ENCODE measurements at regions not wholly inside any gene's neighbourhood (a gene's known extent, or its start where the extent isn't known, plus 50 kb on each side); places are given as distances from the start of the nearest gene placed in this dataset.
"Not testable (repeated sequence)": the region's sequence is repeated elsewhere in the genome, so short reads cannot be mapped to it uniquely, and the experiment has no call there.

GRCh38 chr6:141403103-141403502 lies 729.6 kb upstream of the GJE1 start:
- no peak overlapping the region for H3K27ac Mint-ChIP-seq
- intact Hi-C loops (cut with micrococcal nuclease), result no loop called here
- peaks cover 8% of the 10 kb centered on the region for H3K9me3 Mint-ChIP-seq
- H3K4me1 Mint-ChIP-seq (ENCODE audit: low read depth), result peaks cover 8% of the 10 kb centered on the region
- H3K4me3 Mint-ChIP-seq, result no peak overlapping the region
- DNase-seq (ENCODE audit: low spot score), result no peak
- no peaks in the 10 kb centered on the region for H3K27me3 Mint-ChIP-seq (ENCODE audit: insufficient read depth)
- H3K36me3 Mint-ChIP-seq (ENCODE audit: low read depth), result no peaks in the 10 kb centered on the region

DNA sequence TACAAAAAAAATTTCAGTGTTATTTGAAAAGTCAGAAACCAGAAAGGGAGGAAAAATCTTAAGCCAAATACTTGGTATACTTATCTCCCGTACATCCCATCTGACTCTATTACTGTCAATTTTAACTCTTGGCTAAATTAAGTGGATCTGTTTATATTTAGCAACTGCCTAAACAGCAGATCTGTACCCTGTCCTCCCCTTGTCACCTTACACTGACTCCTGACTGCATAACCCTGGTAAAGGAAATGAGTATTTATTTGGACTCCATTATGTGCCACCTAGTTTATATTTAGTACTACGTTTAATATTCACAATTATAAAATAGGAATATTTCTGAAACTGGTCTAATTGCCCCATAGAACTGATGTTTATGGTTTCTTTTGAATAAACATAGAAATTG lies 730.2 kb upstream of the GJE1 start:
- H3K36me3 Mint-ChIP-seq (ENCODE audit: low read depth), result no peaks in the 10 kb centered on the region
- no peak overlapping the region for H3K4me3 Mint-ChIP-seq
- H3K4me1 Mint-ChIP-seq (ENCODE audit: low read depth), result peaks cover 8% of the 10 kb centered on the region
- intact Hi-C loops (cut with micrococcal nuclease), result no loop called here
- no peak for DNase-seq (ENCODE audit: low spot score)
- H3K27me3 Mint-ChIP-seq (ENCODE audit: insufficient read depth), result no peaks in the 10 kb centered on the region
- H3K27ac Mint-ChIP-seq, result no peak overlapping the region
- H3K9me3 Mint-ChIP-seq, result peaks cover 4% of the 10 kb centered on the region

- no peak overlapping the region for H3K27ac Mint-ChIP-seq
- no peaks in the 10 kb centered on the region for H3K27me3 Mint-ChIP-seq (ENCODE audit: insufficient read depth)
- peaks cover 8% of the 10 kb centered on the region for H3K4me1 Mint-ChIP-seq (ENCODE audit: low read depth)
- intact Hi-C loops (cut with micrococcal nuclease), result no loop called here
- DNase-seq (ENCODE audit: low spot score), result no peak
- H3K36me3 Mint-ChIP-seq (ENCODE audit: low read depth), result no peaks in the 10 kb centered on the region
- H3K9me3 Mint-ChIP-seq, result peaks cover 2% of the 10 kb centered on the region
- no peak overlapping the region for H3K4me3 Mint-ChIP-seq
Observed at GRCh38 chr6:141401851-141402250, 730.9 kb upstream of the GJE1 start.

DNA sequence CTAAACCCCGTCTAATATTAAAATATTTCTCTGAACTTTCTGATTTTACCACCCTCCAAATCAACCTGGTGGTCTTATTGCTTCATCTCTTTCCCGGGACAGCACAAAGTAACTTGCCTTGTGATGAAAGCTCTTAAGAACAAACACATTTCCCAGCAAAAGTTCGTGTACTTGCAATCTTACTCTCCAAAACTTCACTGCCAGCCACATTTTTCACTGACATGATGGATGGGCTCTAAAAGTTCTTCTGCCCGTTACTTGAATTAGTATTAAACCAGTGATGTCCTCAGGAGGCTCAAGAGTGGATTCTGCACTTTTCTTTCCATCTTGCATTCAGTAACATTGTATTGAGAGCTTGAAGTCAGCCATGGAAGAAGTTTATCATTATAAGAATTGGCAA lies 731.6 kb upstream of the GJE1 start:
- Mint-ChIP-seq H3K27me3 (ENCODE audit: insufficient read depth) (no peaks in the 10 kb centered on the region), H3K36me3 (ENCODE audit: low read depth) (no peaks in the 10 kb centered on the region), H3K4me1 (ENCODE audit: low read depth) (peaks cover 8% of the 10 kb centered on the region), H3K9me3 (no peaks in the 10 kb centered on the region), H3K4me3 (no peak overlapping the region), H3K27ac (no peak overlapping the region)
- intact Hi-C loops (cut with micrococcal nuclease), result no loop called here
- DNase-seq (ENCODE audit: low spot score), result no peak

DNA sequence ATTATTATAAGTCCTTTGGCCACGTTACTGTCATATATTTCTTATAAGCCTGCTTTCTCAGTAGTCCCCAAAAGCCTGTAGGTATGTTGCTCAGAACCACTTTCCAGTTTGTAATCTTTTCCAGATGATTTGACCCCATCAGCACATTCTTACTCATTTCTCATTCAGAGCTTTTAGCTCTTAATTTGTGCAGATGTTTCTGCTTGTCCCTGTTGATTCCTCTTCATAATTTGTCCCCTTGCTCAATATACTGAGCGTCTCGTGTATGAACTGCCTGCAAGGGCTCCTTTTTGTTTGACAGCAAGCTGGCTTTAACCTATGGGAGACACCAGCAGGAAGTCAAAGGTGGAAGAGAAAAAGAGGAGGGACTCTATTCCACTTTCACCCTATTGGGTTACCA lies 733.8 kb upstream of the GJE1 start:
- Mint-ChIP-seq H3K9me3 (no peaks in the 10 kb centered on the region), H3K4me1 (ENCODE audit: low read depth) (peaks cover 8% of the 10 kb centered on the region), H3K4me3 (no peak overlapping the region), H3K27ac (no peak overlapping the region), H3K36me3 (ENCODE audit: low read depth) (no peaks in the 10 kb centered on the region), H3K27me3 (ENCODE audit: insufficient read depth) (peaks cover 1% of the 10 kb centered on the region)
- no peak for DNase-seq (ENCODE audit: low spot score)
- intact Hi-C loops (cut with micrococcal nuclease), result loop anchor here (5.0 kb wide), 1 partner anchor 143 kb away; no protein-coding TSS in a partner anchor

DNA sequence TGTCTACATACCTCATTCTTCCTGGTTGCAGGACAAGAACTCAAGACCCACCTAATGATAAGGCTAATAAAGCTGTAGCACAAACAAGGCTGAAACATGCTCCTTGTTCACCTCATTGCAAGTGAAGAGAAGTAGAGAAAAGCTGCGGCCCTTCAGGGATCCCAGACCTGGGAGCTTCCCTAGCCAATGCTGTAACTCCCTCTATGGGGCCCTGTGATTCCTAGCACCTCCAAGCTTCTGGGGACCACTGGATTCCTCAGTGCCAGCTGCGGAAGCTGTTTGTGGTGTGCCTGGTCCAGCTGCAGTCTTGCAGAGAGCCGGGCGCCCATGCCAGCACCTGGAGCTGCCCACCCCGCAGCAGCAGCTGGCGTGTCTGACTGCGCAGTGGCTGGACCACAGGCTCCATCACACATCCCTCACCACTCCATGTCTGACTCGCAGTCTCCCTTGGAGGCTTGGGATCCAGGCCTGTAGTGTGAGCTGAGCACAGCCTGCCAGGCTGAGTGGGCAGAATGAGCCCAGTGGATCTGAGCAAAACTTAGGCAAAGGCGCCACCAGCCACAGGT lies 737.2 kb upstream of the GJE1 start:
- Mint-ChIP-seq H3K27me3 (ENCODE audit: insufficient read depth) (peaks cover 1% of the 10 kb centered on the region), H3K27ac (no peak overlapping the region), H3K4me3 (no peak overlapping the region), H3K9me3 (no peaks in the 10 kb centered on the region), H3K36me3 (ENCODE audit: low read depth) (no peaks in the 10 kb centered on the region), H3K4me1 (ENCODE audit: low read depth) (no peaks in the 10 kb centered on the region)
- intact Hi-C loops (cut with micrococcal nuclease), result loop anchor here (5.0 kb wide), 1 partner anchor 147 kb away; no protein-coding TSS in a partner anchor
- no peak for DNase-seq (ENCODE audit: low spot score)

DNA sequence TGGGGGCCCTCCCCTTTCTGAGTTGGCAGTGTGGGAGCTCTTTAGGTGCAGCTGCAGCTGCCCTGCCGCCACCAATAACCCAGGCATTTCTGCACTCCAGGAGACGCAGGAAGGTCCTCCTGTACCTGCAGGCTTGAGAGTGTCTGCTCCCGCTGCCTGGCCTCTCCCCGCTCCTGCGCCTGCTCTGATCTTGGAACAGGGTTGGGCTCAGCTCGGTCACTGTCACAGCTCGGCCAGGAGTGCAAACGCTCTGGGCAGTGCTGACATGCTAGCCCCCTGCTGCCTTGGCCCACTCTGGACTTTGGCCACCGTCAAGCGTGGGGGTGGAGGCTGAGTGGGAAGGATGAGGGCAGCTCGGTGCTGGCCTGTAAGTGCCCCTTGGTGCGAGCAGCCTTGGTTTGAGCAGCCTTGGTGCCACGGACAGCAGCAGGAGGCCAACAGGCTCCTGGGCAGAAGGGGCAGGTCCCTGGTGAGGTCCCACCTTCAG lies 738.1 kb upstream of the GJE1 start:
- H3K36me3 Mint-ChIP-seq (ENCODE audit: low read depth), result no peaks in the 10 kb centered on the region
- no peak overlapping the region for H3K27ac Mint-ChIP-seq
- DNase-seq (ENCODE audit: low spot score), result no peak
- intact Hi-C loops (cut with micrococcal nuclease), result loop anchor here (5.0 kb wide), 1 partner anchor 148 kb away; no protein-coding TSS in a partner anchor
- peaks cover 1% of the 10 kb centered on the region for H3K27me3 Mint-ChIP-seq (ENCODE audit: insufficient read depth)
- H3K4me3 Mint-ChIP-seq, result no peak overlapping the region
- no peaks in the 10 kb centered on the region for H3K9me3 Mint-ChIP-seq
- no peaks in the 10 kb centered on the region for H3K4me1 Mint-ChIP-seq (ENCODE audit: low read depth)

GRCh38 chr6:141394125-141394536 lies 738.6 kb upstream of the GJE1 start:
- DNase-seq (ENCODE audit: low spot score), result no peak
- no peaks in the 10 kb centered on the region for H3K9me3 Mint-ChIP-seq
- intact Hi-C loops (cut with micrococcal nuclease), result no loop called here
- no peak overlapping the region for H3K4me3 Mint-ChIP-seq
- H3K27me3 Mint-ChIP-seq (ENCODE audit: insufficient read depth), result peaks cover 1% of the 10 kb centered on the region
- no peak overlapping the region for H3K27ac Mint-ChIP-seq
- H3K4me1 Mint-ChIP-seq (ENCODE audit: low read depth), result no peaks in the 10 kb centered on the region
- H3K36me3 Mint-ChIP-seq (ENCODE audit: low read depth), result no peaks in the 10 kb centered on the region

GRCh38 chr6:141393405-141394124 lies 739.2 kb upstream of the GJE1 start:
- Mint-ChIP-seq H3K4me1 (ENCODE audit: low read depth) (no peaks in the 10 kb centered on the region), H3K27me3 (ENCODE audit: insufficient read depth) (peaks cover 1% of the 10 kb centered on the region), H3K4me3 (no peak overlapping the region), H3K27ac (no peak overlapping the region), H3K9me3 (no peaks in the 10 kb centered on the region), H3K36me3 (ENCODE audit: low read depth) (no peaks in the 10 kb centered on the region)
- intact Hi-C loops (cut with micrococcal nuclease), result no loop called here
- no peak for DNase-seq (ENCODE audit: low spot score)

DNA sequence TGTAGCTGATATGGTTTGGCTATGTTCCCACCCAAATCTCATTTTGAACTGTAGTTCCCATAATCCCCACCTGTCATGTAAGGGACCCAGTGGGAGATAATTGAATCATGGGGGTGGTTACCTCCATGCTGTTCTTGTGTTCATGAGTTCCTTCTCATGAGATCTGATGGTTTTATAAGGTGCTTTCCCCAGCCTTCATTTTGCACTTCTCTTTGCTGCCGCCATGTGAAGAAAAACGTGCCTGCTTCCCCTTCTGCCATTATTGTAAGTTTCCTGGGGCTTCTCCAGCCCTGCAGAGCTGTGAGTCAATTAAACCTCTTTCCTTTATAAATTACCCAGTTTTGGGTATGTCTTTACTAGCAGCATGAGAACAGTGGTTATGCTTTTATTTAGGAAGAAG lies 741.6 kb upstream of the GJE1 start:
- intact Hi-C loops (cut with micrococcal nuclease); H3K36me3 Mint-ChIP-seq (ENCODE audit: low read depth); H3K9me3 Mint-ChIP-seq; H3K4me3 Mint-ChIP-seq; H3K27me3 Mint-ChIP-seq (ENCODE audit: insufficient read depth); H3K27ac Mint-ChIP-seq; DNase-seq (ENCODE audit: low spot score); H3K4me1 Mint-ChIP-seq (ENCODE audit: low read depth): not testable (repeated sequence)

- no peaks in the 10 kb centered on the region for H3K9me3 Mint-ChIP-seq
- no peak for DNase-seq (ENCODE audit: low spot score)
- no peak overlapping the region for H3K27ac Mint-ChIP-seq
- intact Hi-C loops (cut with micrococcal nuclease), result no loop called here
- no peak overlapping the region for H3K4me3 Mint-ChIP-seq
- H3K36me3 Mint-ChIP-seq (ENCODE audit: low read depth), result no peaks in the 10 kb centered on the region
- no peaks in the 10 kb centered on the region for H3K4me1 Mint-ChIP-seq (ENCODE audit: low read depth)
- H3K27me3 Mint-ChIP-seq (ENCODE audit: insufficient read depth), result no peaks in the 10 kb centered on the region
Observed at GRCh38 chr6:141388666-141389065, 744.1 kb upstream of the GJE1 start.

DNA sequence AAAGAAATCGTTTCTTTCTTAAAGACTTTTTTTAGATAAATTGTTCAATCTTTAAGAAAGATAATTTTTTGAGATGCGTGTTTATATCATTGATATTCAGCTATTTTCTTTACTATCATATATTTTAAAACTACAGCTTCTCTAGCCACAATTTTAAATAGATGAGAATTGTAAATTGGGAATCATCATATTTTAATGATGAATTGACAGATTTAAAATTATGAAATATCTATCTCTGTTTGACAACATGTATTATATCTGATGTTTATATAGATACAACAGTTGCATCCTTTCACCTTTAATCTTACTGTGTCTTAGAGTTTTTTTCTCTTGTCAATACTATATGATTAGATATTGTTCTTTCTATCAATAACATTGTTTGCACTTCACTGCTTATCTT lies 762.3 kb upstream of the GJE1 start:
- H3K9me3 Mint-ChIP-seq, result no peaks in the 10 kb centered on the region
- no peak for DNase-seq (ENCODE audit: low spot score)
- intact Hi-C loops (cut with micrococcal nuclease), result no loop called here
- no peaks in the 10 kb centered on the region for H3K27me3 Mint-ChIP-seq (ENCODE audit: insufficient read depth)
- H3K27ac Mint-ChIP-seq, result no peak overlapping the region
- no peaks in the 10 kb centered on the region for H3K36me3 Mint-ChIP-seq (ENCODE audit: low read depth)
- H3K4me1 Mint-ChIP-seq (ENCODE audit: low read depth), result no peaks in the 10 kb centered on the region
- H3K4me3 Mint-ChIP-seq, result no peak overlapping the region

DNA sequence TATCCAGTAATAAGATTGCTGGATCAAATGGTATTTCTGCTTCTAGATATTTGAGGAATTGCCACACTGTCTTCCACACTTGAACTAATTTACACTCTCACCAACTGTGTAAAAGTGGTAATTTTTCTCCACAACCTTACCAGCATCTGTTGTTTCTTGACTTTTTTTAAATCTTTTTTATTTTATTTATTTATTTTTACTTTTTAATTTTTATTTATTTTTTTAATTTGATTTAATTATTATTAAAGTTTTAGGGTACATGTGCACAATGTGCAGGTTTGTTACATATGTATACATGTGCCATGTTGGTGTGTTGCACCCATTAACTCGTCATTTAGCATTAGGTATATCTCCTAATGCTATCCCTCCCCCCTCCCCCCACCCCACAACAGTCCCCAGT lies 765.9 kb upstream of the GJE1 start:
- H3K27me3 Mint-ChIP-seq (ENCODE audit: insufficient read depth); H3K4me1 Mint-ChIP-seq (ENCODE audit: low read depth); DNase-seq (ENCODE audit: low spot score); intact Hi-C loops (cut with micrococcal nuclease); H3K9me3 Mint-ChIP-seq; H3K4me3 Mint-ChIP-seq; H3K27ac Mint-ChIP-seq; H3K36me3 Mint-ChIP-seq (ENCODE audit: low read depth): not testable (repeated sequence)

All from activated T-helper 1 cell treated with anti-CD3 and anti-CD28 coated beads, Interleukin-12 subunit alpha, Interleukin-12 subunit beta, Interleukin-2, Interleukin-4 antibody, amounts not matched to agents 30 ng/mL and 10 ng/mL and 1 ng/mL, durations not matched to agents 14 hours and 24 hours and 36 hours (primary cell).